ENCODE measurements at regions not wholly inside any gene's neighbourhood (a gene's known extent, or its start where the extent isn't known, plus 50 kb on each side); places are given as distances from the start of the nearest gene placed in this dataset.

DNA sequence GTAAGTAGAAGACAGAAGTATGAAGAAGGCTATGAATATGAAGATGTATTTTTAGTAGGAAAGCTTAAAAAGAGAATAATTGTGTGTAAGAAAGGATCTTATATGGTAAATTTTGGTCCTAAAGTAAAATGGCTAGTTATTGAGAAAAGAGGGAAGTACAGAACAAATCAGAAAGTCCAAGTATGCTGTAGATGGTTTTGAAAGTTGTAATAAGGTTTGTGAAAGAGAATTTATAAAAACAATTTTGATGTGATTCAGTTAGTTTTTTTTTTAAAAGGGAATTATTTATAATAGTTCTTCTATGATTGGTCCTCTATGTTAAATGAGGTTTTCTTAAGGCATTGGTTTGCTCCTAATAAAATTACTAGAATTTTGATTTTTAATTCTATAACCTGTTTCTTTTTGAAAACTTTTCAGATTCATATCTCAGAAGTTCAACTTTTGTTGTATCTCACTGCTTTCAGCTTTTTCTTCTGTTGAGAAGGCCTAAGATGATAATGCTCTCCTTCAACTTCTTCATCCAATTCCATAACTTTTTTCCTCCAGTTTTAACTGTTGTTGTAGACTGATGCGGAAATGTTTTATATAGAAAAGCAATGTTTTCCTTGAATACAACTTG is 322.7 kb downstream of the NOL4 start:
- ATAC-seq (no peak), DNase-seq (no peak)
- peaks cover 30% of the 10 kb centered on the region for H3K9me3 Mint-ChIP-seq
- no peaks in the 10 kb centered on the region for H3K27me3 Mint-ChIP-seq (ENCODE audit: low read depth)
- H3K4me1 Mint-ChIP-seq (ENCODE audit: low read depth), result no peaks in the 10 kb centered on the region
- no peaks in the 10 kb centered on the region for H3K36me3 Mint-ChIP-seq (ENCODE audit: insufficient read depth)
- H3K4me3 Mint-ChIP-seq, result no peak overlapping the region

DNA sequence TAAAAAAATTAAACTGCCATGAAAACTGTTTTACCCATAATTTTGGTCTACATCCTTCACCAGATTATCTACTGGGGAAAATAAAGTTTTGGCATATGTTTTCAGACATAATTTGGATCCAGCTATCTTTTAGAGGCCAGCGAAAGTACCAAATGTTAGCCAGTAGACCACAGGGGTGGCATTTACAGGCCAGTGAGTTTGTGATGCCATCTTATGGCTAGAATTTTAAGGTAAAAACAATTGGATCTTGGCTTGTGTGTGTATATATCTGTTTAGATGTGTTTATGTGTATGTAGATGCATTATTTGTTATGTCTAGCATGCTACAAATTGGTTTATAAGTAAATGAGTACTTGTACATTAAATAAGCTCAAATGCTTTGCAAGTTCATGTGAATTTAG is 322.6 kb downstream of the ASXL3 start:
- no peak for ATAC-seq
- H3K4me3 Mint-ChIP-seq, result no peak overlapping the region
- no peaks in the 10 kb centered on the region for H3K36me3 Mint-ChIP-seq (ENCODE audit: insufficient read depth)
- H3K4me1 Mint-ChIP-seq (ENCODE audit: low read depth), result no peaks in the 10 kb centered on the region
- no peak for DNase-seq
- H3K27me3 Mint-ChIP-seq (ENCODE audit: low read depth), result no peaks in the 10 kb centered on the region
- peaks cover 25% of the 10 kb centered on the region for H3K9me3 Mint-ChIP-seq

DNA sequence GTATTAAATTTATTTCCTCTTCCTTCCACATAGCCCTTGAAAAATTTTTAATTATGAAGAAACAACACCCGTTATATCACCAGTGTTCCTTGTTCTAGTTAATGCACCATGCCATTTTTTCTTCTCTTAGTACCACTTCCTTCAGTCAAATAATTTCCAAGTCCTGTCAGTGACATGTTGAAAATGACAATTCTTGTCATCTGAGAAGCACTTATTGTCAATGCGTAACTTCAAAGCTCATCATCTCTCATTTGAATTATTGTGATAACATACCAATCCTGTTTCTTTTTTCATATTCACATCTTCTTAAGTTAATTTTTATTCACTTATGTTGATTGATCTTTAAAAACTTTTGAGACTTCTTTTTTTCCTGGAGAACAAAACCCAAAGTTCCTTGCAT is 320.4 kb downstream of the ASXL3 start:
- ATAC-seq, result no peak
- Mint-ChIP-seq H3K4me1 (ENCODE audit: low read depth) (no peaks in the 10 kb centered on the region), H3K27me3 (ENCODE audit: low read depth) (no peaks in the 10 kb centered on the region), H3K36me3 (ENCODE audit: insufficient read depth) (no peaks in the 10 kb centered on the region), H3K9me3 (peaks cover 13% of the 10 kb centered on the region), H3K4me3 (no peak overlapping the region)
- no peak for DNase-seq

DNA sequence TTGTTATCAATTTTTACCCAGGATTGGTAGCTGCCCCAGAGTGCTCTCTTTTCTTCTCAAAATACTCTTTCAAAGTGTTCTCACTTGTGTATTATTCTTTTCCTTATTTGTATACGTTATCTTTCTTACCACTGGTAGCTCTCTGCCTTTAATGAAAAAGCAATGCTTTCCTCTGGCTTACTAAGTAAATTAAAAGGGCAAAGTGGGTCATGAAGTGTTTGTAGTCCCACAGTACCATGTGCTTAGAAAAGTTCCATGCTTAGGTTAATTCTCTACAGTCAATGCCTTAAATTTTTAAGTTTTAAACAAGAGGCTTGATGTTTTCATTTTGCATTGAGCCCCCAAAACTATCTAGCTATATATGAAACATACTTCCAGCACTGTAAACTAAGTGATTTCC is 300.2 kb downstream of the ASXL3 start:
- Mint-ChIP-seq H3K9me3 (peaks cover 26% of the 10 kb centered on the region), H3K4me3 (no peak overlapping the region), H3K36me3 (ENCODE audit: insufficient read depth) (no peaks in the 10 kb centered on the region), H3K27me3 (ENCODE audit: low read depth) (no peaks in the 10 kb centered on the region), H3K4me1 (ENCODE audit: low read depth) (no peaks in the 10 kb centered on the region)
- DNase-seq, result no peak
- no peak for ATAC-seq

DNA sequence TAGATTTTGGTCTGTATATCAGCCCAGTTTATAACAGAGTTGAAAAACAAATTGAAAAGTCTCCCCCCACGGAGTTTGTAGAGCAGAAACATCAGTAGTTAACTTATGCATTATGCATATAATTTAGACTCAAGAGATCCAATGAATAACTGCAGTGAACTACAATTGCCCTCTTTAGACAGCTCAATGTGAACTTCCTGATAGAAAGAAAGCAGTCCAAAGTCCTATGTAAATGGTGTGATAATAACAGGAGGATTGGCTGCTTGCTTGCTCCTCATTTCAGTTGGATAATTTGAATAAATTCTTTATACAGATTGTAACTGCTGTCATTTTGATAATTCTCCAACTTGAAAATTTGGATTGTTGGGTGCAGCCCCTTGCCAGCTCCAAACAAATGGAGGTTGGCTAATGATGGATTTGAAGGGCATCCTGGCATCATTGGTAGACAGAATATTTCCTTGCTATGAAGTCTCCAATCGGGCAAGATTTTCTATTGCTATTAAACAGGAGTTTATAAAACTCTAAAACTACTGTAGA is 297.1 kb downstream of the ASXL3 start:
- DNase-seq (no peak), ATAC-seq (no peak)
- no peaks in the 10 kb centered on the region for H3K27me3 Mint-ChIP-seq (ENCODE audit: low read depth)
- H3K4me1 Mint-ChIP-seq (ENCODE audit: low read depth), result no peaks in the 10 kb centered on the region
- H3K36me3 Mint-ChIP-seq (ENCODE audit: insufficient read depth), result no peaks in the 10 kb centered on the region
- no peak overlapping the region for H3K4me3 Mint-ChIP-seq
- peaks cover 22% of the 10 kb centered on the region for H3K9me3 Mint-ChIP-seq

DNA sequence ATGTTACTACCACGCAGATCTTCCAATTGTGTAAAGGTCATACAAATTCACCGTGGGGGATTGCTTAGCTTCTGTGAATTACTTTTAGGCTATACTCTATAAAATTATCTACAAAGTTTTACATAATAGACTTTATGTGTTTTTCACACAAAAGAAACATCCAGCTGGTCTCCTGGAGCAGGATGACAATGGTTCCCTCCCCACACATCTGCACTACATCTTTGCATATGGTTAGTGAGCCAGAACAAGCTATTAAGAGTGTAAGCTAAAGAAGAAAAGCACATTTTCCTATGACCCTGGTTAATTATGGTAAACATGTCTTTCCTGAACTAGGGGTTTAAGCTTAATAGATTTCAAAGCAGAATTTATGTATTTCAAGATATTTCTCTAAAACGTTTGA is 295.1 kb downstream of the ASXL3 start:
- Mint-ChIP-seq H3K36me3 (ENCODE audit: insufficient read depth) (no peaks in the 10 kb centered on the region), H3K4me3 (no peak overlapping the region), H3K9me3 (peaks cover 24% of the 10 kb centered on the region), H3K4me1 (ENCODE audit: low read depth) (no peaks in the 10 kb centered on the region), H3K27me3 (ENCODE audit: low read depth) (no peaks in the 10 kb centered on the region)
- DNase-seq (no peak), ATAC-seq (no peak)

DNA sequence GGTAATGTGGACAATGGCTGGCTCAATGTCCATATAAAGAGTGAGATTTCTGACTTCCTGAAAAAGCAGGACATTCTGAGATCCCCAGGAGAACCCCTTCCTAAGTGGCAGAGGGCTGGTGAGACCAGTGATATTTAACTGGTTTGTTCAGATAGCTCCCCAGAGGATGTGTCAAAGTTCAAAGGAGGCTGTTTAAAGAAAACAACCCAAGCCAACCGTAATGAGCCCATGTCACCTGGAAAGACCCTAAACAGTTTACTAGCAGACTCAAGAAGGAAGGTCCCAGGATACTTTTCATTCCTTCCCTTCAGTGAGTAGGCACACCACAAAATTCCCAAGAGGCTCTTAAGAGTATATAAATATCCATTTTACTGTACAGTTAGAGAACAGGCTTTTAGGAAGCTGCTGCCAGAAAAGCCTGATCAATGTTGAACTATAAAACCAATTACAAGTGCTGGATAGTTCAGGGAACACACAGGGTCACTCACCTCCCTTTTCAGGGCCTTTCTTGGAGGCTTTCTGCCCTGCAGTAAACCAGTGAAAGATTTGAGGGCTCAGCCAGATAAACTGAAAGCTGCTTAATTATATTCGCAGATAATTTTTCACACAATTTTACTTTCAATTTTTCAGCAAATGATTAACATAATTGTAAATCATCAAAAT is 293.5 kb downstream of the ASXL3 start:
- DNase-seq (no peak), ATAC-seq (no peak)
- H3K4me3 Mint-ChIP-seq, result no peak overlapping the region
- no peaks in the 10 kb centered on the region for H3K36me3 Mint-ChIP-seq (ENCODE audit: insufficient read depth)
- no peaks in the 10 kb centered on the region for H3K27me3 Mint-ChIP-seq (ENCODE audit: low read depth)
- peaks cover 15% of the 10 kb centered on the region for H3K9me3 Mint-ChIP-seq
- H3K4me1 Mint-ChIP-seq (ENCODE audit: low read depth), result no peaks in the 10 kb centered on the region

DNA sequence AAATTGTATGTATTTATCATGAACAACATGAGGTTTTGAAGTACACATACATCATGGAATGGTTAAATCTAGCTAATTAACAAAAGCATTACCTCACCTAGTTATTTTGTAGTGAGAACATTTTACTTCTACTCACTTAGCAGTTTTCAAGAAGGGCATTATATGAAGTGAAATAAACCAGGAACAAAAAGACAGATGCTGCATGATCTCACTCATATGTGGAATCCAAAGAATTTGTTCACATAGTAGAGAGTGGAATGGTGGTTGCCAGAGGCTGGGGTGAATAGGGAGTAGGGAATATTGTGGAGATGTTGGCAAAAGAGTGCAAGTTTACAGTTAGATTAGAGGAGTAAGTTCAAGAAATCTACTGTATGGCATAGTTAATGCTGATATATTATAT is 292.0 kb downstream of the ASXL3 start:
- no peaks in the 10 kb centered on the region for H3K4me1 Mint-ChIP-seq (ENCODE audit: low read depth)
- ATAC-seq, result no peak
- H3K9me3 Mint-ChIP-seq, result peaks cover 19% of the 10 kb centered on the region
- no peak overlapping the region for H3K4me3 Mint-ChIP-seq
- H3K36me3 Mint-ChIP-seq (ENCODE audit: insufficient read depth), result no peaks in the 10 kb centered on the region
- H3K27me3 Mint-ChIP-seq (ENCODE audit: low read depth), result no peaks in the 10 kb centered on the region
- DNase-seq, result no peak

DNA sequence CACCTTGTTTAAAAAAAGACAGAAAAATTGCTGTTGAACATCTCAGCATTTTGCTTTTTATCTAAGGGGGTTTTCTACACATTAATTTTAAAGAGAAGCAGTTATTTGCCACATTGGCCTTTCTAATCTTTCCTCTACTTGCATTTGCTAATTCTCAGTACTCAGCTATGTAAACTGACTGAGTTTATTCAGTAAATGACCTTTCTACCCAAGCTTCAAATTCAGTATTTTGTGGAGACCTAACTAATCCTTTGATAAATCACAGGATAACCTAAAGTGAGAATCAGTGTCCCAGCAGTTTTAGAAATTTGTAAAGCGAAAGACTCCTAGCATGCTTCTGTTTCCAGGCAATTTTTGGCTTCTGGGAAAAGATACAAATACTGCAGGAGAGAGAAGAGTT is 288.4 kb downstream of the ASXL3 start:
- Mint-ChIP-seq H3K36me3 (ENCODE audit: insufficient read depth) (no peaks in the 10 kb centered on the region), H3K4me3 (no peak overlapping the region), H3K4me1 (ENCODE audit: low read depth) (no peaks in the 10 kb centered on the region), H3K27me3 (ENCODE audit: low read depth) (no peaks in the 10 kb centered on the region), H3K9me3 (peaks cover 25% of the 10 kb centered on the region)
- DNase-seq (no peak), ATAC-seq (no peak)

DNA sequence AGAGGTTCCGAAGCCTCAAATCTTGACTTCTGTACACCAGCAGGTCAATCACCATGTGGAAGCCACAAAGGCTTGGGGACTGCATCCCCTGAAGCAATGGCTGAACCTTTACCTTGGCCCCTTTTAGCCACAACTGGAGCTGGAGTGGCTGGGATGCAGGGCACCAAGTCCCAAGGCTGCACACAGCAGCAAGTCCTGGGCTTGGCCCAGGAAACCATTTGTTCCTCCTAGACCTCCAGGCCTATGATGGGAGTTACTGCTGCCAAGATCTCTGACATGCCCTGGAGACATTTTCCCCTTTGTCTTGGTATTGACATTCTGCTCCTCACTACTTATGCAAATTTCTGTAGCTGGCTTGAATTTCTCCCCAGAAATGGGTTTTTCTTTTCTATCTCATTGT is 285.9 kb downstream of the ASXL3 start:
- no peak for DNase-seq
- ATAC-seq, result no peak
- H3K36me3 Mint-ChIP-seq (ENCODE audit: insufficient read depth), result no peaks in the 10 kb centered on the region
- H3K4me3 Mint-ChIP-seq, result no peak overlapping the region
- H3K9me3 Mint-ChIP-seq, result peaks cover 24% of the 10 kb centered on the region
- no peaks in the 10 kb centered on the region for H3K4me1 Mint-ChIP-seq (ENCODE audit: low read depth)
- H3K27me3 Mint-ChIP-seq (ENCODE audit: low read depth), result no peaks in the 10 kb centered on the region

DNA sequence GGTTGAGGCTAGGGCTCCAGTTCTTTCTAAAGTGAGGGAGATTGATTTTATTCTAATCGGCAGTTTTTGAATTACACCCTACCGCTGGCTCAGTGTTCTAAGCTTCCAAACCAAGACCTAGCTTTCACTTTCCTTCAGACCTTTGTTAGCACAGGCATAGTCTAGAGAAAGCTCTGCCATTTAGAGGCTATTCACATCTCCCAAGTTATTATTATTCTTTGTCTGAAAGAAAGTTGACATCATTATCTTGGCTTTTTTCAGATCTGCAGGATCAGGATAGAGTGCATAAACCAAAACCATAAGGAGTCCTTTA is 276.8 kb downstream of the ASXL3 start:
- peaks cover 9% of the 10 kb centered on the region for H3K9me3 Mint-ChIP-seq
- no peaks in the 10 kb centered on the region for H3K36me3 Mint-ChIP-seq (ENCODE audit: insufficient read depth)

DNA sequence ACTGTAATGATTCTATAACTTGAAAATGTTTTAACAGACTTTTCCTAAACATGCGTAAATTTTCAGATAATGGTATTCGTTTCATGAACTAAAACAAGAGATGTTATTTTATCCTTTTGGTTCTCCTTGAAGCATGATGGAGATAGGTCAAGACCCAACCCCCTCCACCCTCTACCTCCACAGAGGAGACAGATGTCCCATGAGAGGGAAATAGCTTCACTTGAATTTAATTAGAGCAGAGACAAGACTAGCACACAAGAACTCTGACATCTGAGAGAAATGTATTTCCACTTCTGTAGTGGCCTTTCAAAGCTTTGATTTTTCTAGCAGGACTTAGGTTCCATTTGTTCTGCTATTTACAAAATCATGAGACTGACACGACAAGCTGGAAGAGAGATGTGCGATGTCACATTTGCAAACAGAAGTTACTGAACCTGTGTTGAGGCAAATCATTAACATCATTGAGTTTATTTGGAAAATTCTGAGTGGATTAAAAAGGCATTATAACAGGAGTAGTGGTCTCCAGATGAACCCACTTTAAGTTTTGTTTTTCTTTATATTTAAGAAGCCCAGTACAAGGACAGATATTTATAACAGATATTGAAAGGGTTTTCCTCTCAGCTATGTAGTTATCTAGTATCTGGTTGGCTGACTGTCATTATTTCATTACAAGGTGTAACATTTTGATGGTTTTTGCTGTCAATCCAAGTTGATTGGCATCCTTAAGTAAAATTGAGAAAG is 276.2 kb downstream of the ASXL3 start:
- ATAC-seq (no peak), DNase-seq (no peak)
- Mint-ChIP-seq H3K9me3 (peaks cover 9% of the 10 kb centered on the region), H3K36me3 (ENCODE audit: insufficient read depth) (no peaks in the 10 kb centered on the region), H3K27me3 (ENCODE audit: low read depth) (no peaks in the 10 kb centered on the region), H3K4me1 (ENCODE audit: low read depth) (no peaks in the 10 kb centered on the region), H3K4me3 (no peak overlapping the region)

More for the DNA sequence above, 276.8 kb downstream of the ASXL3 start:
- ATAC-seq (no peak), DNase-seq (no peak)
- Mint-ChIP-seq H3K4me3 (no peak overlapping the region), H3K4me1 (ENCODE audit: low read depth) (no peaks in the 10 kb centered on the region), H3K27me3 (ENCODE audit: low read depth) (no peaks in the 10 kb centered on the region)

DNA sequence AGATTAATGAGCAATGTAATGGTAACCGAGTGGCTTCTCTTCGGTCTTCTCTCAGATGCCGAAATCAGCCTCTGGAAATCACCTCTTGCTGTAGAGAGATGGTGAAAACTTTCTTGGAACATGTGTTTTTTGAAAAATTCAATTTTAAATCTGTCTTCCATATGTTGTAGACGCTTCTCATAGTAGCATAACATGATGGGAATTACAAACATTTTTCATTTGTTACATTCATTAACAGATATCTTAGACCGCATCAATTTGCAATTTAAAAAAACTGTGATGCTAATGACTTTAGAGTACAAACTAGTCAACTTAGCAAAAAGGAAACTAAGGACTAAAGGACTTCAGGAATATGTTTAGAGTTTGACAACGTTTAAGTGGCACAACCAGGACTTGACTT is 275.2 kb downstream of the ASXL3 start:
- no peaks in the 10 kb centered on the region for H3K27me3 Mint-ChIP-seq (ENCODE audit: low read depth)
- no peaks in the 10 kb centered on the region for H3K36me3 Mint-ChIP-seq (ENCODE audit: insufficient read depth)
- no peak overlapping the region for H3K4me3 Mint-ChIP-seq
- H3K4me1 Mint-ChIP-seq (ENCODE audit: low read depth), result no peaks in the 10 kb centered on the region
- ATAC-seq (no peak), DNase-seq (no peak)
- H3K9me3 Mint-ChIP-seq, result peaks cover 7% of the 10 kb centered on the region

DNA sequence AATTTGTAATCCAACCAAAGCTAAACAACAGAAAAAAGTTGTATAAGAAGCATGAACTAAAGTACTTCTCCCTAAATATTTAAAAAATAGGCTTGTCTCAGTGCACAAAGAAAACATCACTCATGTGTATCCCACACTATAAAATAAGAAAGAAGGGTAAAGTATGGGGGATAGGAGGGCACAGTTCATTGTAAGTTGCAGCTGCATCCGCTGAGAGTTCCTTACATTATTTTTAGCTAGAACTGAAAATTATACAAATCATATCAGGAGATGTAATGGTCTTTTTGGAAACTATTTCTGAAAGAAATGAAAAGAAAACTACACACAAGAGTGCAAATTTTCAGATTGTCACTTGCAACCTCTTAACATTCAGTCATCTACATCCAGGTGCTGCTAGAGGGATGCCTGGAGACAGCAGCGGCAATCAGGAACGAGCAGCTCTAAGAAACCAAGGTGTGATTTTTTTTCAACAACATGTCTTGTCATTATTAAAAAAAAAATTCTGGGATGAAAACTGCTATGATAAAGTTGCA is 273.6 kb downstream of the ASXL3 start:
- Mint-ChIP-seq H3K36me3 (ENCODE audit: insufficient read depth) (no peaks in the 10 kb centered on the region), H3K4me3 (no peak overlapping the region), H3K9me3 (peaks cover 11% of the 10 kb centered on the region), H3K4me1 (ENCODE audit: low read depth) (no peaks in the 10 kb centered on the region), H3K27me3 (ENCODE audit: low read depth) (no peaks in the 10 kb centered on the region)
- no peak for ATAC-seq
- DNase-seq, result no peak

DNA sequence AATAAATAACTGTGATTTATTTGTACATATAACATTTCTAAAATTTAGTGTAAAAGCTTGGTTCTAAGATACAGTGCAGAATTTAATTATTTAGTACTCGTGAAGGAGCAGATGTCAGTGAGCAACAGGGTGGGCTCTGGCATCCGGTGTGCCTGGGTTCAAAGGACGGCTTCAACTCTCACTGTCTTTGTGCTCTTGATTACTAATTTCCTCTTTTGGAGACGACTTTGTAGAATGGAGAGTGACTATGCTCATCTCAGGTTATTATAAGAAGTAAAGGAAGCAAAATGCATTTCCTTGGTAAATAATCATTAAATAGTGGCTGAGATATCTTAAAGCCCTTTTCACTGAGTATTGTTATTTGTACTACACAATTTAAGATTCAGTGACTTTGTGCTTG is 271.7 kb downstream of the ASXL3 start:
- ATAC-seq, result no peak
- H3K4me1 Mint-ChIP-seq (ENCODE audit: low read depth), result no peaks in the 10 kb centered on the region
- H3K27me3 Mint-ChIP-seq (ENCODE audit: low read depth), result no peaks in the 10 kb centered on the region
- H3K9me3 Mint-ChIP-seq, result peaks cover 8% of the 10 kb centered on the region
- no peak for DNase-seq
- H3K36me3 Mint-ChIP-seq (ENCODE audit: insufficient read depth), result no peaks in the 10 kb centered on the region
- no peak overlapping the region for H3K4me3 Mint-ChIP-seq

Measured in activated T-cell treated with anti-CD3 and anti-CD28 coated beads, Interleukin-2, amount 50 U/mL, for 4 hours (primary cell).